Transverse colon (tissue), 4 donors: ENCODE measurements at regions not wholly inside any gene's neighbourhood (a gene's known extent, or its start where the extent isn't known, plus 50 kb on each side); places are given as distances from the start of the nearest gene placed in this dataset.

Experiments
- DNase-seq: peaks from one replicate; pipeline ENCODE4 v3.0.0-alpha.2; 2019
- H3K27ac ChIP-seq, 4 donors: fragments of 200-600 bp; sonication (generic); 2 replicates each; pipeline ENCODE4 v1.5.1; 2016 to 2018; ENCODE audit warnings: inconsistent platforms in 4 of 4
- H3K27me3 ChIP-seq: fragments of 200-600 bp; sonication (generic); 2 replicates; pipeline ENCODE4 v1.5.1; 2017; ENCODE audit warnings: inconsistent platforms
- H3K36me3 ChIP-seq, 4 donors: fragments of 200-600 bp; sonication (generic); 2 replicates each; pipeline ENCODE4 v1.5.1; 2017 to 2019; ENCODE audit warnings: inconsistent platforms in 4 of 4
- H3K4me1 ChIP-seq, 4 donors: fragments of 200-600 bp; sonication (generic); 2 replicates each; pipeline ENCODE4 v1.5.1; 2017 to 2020; ENCODE audit warnings: inconsistent platforms in 4 of 4
- H3K4me3 ChIP-seq, 4 donors: fragments of 200-600 bp; sonication (generic); 1 replicate in 1 of 4; 2 replicates in 3 of 4; pipeline versions ENCODE4 v1.5.1 to v1.6.1; 2017 to 2019; ENCODE audit warnings: inconsistent platforms in 4 of 4
- H3K9me3 ChIP-seq, 2 donors: fragments of 200-600 bp; sonication (generic); 2 replicates each; pipeline ENCODE4 v1.5.1; 2017 to 2019; ENCODE audit warnings: inconsistent platforms in 2 of 2
- EP300 ChIP-seq: sonication (generic); formaldehyde crosslinking; IDR thresholded peaks from one replicate; pipeline ENCODE4 v1.6.1; 2017; ENCODE audit warnings: antibody characterized with exemption, low read depth
- POLR2A ChIP-seq: fragments of 450-650 bp; IDR thresholded peaks from one replicate; pipeline ENCODE4 v1.6.1; 2016; ENCODE audit warnings: antibody characterized with exemption, mild to moderate bottlenecking, moderate library complexity
- POLR2AphosphoS5 ChIP-seq, 3 donors: sonication (generic); formaldehyde crosslinking; IDR thresholded peaks; one replicate each; pipeline ENCODE4 v1.6.1; 2016; ENCODE audit warnings: antibody characterized with exemption in 3 of 3
- WGBS, 2 donors: methylation state at CpG; one replicate each; pipeline ENCODE4 v1.1.5; 2018; ENCODE audit warnings: low coverage in 1 of 2; 5-methylcytosine and 5-hydroxymethylcytosine counted together
- in situ Hi-C, 4 donors: fragments of 200-750 bp; cut with MboI; loops; one replicate each; pipeline versions ENCODE4 v1.15.0 to v1.15.1; 2017; ENCODE audit warnings: low sequenced_read_pairs in 3 of 4, low pct_ligation_motif_present in 1 of 4, low pct_unique_long_range_greater_than_20kb in 1 of 4
- intact Hi-C: fragments of 100-400 bp; cut with DNase I; formaldehyde crosslinking; loops from one replicate; pipeline ENCODE4 v1.15.1; 2023; ENCODE audit warnings: low total_unique reads
- TF ChIP-seq, protein P1 (sequence below), 5 experiments: fragments of 200-600 bp in 3 of 5; fragments of 450-650 bp in 2 of 5; sonication (generic) in 3 of 5; IDR thresholded peaks; 1 replicate in 2 of 5; 2 replicates in 3 of 5; pipeline ENCODE4 v1.5.1; 2016 to 2017; ENCODE audit warnings: antibody characterized with exemption in 5 of 5, inconsistent platforms in 3 of 5, mild to moderate bottlenecking in 2 of 5, moderate library complexity in 1 of 5

DNA sequence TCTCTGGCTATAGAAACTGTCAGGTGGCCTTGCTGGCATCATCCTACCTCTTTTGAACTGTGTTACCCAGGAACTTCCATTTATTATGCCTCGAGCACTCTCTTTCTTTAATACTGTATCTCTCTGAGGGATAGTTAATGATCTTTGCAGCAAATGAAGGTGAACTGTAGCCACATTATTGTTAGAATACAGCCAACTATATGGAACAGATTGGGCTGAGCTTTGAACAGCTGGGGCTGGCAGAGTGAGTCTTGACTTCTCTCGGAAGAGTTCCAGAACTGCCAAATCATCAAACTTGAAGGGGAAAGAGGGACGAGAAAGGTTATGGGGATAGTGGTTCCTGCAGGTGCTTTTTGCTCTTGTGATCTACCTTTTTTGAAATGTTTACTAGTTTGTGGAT, 237.7 kb downstream of the PRL start:
- intact Hi-C loops (no loop called here), in situ Hi-C loops (no loop called here)
- 79 to 80% methylated on average over 1 to 3 of the region's 3 CpGs for WGBS, 2 donors
- no peaks in the 10 kb centered on the region for H3K4me1 ChIP-seq
- H3K36me3 ChIP-seq = no peaks in the 10 kb centered on the region
- TF ChIP-seq EP300 (no peak), POLR2A (no peak), POLR2AphosphoS5 (IDR thresholded peaks at IDR 0.05) (no peak)
- TF ChIP-seq, protein P1, sequence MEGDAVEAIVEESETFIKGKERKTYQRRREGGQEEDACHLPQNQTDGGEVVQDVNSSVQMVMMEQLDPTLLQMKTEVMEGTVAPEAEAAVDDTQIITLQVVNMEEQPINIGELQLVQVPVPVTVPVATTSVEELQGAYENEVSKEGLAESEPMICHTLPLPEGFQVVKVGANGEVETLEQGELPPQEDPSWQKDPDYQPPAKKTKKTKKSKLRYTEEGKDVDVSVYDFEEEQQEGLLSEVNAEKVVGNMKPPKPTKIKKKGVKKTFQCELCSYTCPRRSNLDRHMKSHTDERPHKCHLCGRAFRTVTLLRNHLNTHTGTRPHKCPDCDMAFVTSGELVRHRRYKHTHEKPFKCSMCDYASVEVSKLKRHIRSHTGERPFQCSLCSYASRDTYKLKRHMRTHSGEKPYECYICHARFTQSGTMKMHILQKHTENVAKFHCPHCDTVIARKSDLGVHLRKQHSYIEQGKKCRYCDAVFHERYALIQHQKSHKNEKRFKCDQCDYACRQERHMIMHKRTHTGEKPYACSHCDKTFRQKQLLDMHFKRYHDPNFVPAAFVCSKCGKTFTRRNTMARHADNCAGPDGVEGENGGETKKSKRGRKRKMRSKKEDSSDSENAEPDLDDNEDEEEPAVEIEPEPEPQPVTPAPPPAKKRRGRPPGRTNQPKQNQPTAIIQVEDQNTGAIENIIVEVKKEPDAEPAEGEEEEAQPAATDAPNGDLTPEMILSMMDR (IDR thresholded peaks at IDR 0.05) = no peak
- H3K9me3 ChIP-seq = no peaks in the 10 kb centered on the region
- no peak for DNase-seq
- H3K27ac ChIP-seq = no peak overlapping the region
- no peak overlapping the region for H3K4me3 ChIP-seq
- no peaks in the 10 kb centered on the region for H3K27me3 ChIP-seq

DNA sequence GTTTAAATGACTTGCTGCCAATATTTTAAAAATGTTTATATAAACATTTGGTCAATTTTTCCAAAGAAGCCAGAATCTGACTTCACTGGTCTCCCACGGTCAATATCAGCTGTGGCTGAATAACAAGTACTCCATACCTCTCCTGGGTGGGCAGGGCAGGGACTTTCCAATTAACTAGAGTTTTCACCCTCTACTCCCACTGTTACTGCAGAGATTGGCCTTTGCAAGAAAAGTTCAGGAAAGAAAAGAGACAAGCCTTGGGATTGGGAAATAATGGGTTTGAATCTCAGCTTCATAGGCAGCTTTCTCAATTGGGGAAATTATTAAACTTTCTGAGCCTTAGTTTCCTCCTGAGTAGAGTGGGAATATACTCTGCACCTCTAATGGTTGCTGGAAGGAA, 236.9 kb downstream of the PRL start:
- H3K4me1 ChIP-seq = no peaks in the 10 kb centered on the region
- H3K4me3 ChIP-seq = no peak overlapping the region
- TF ChIP-seq, protein P1 (IDR thresholded peaks at IDR 0.05) = no peak
- TF ChIP-seq POLR2A (no peak), EP300 (no peak), POLR2AphosphoS5 (IDR thresholded peaks at IDR 0.05) (no peak)
- WGBS, 2 donors = 50 to 57% methylated on average over 1 of the region's 1 CpG
- no peaks in the 10 kb centered on the region for H3K27me3 ChIP-seq
- in situ Hi-C loops (no loop called here), intact Hi-C loops (no loop called here)
- no peaks in the 10 kb centered on the region for H3K9me3 ChIP-seq
- H3K36me3 ChIP-seq = no peaks in the 10 kb centered on the region
- DNase-seq = no peak
- no peak overlapping the region for H3K27ac ChIP-seq

DNA sequence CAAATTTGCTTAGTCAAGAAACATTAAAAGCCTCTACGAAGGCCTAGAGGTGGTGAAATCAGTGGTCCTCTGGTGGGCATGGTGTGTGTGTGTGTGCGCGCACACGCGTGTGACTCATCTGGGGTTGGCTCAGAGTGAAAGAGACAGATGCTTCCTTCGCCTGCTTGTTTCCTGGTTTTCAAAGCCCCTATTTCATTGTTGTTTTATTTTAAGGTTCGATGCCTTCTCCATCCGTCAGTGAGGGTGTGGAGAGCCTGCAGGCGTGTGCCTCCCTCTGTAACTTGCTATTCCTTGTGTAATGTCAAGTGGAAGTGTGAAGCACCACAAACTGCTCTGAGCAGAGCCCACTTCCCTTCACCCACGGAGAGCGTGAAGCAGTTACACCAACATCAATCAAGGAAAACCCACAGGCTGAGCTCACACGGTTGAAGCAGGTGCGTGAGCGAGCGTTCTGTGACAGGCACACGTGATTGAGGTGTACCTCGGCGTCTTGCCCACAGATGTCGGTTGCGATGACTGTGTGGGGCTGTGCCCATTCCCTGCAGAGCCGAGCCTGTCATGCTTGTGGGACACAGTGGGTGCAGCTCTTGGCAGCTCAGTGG, 233.9 kb downstream of the PRL start:
- in situ Hi-C loops (no loop called here), intact Hi-C loops (no loop called here)
- Histone ChIP-seq H3K36me3 (no peaks in the 10 kb centered on the region), H3K27me3 (no peaks in the 10 kb centered on the region), H3K9me3 (no peaks in the 10 kb centered on the region), H3K4me1 (peaks cover 0 to 9% (median 2%) of the 10 kb centered on the region in 4 donors), H3K4me3 (no peak overlapping the region), H3K27ac (no peak overlapping the region)
- no peak for TF ChIP-seq EP300
- TF ChIP-seq POLR2AphosphoS5 (IDR thresholded peaks at IDR 0.05) = no peak
- TF ChIP-seq, protein P1 (IDR thresholded peaks at IDR 0.05) = no peak
- no peak for DNase-seq
- 62 to 83% methylated on average over 7 to 21 of the region's 21 CpGs for WGBS, 2 donors

DNA sequence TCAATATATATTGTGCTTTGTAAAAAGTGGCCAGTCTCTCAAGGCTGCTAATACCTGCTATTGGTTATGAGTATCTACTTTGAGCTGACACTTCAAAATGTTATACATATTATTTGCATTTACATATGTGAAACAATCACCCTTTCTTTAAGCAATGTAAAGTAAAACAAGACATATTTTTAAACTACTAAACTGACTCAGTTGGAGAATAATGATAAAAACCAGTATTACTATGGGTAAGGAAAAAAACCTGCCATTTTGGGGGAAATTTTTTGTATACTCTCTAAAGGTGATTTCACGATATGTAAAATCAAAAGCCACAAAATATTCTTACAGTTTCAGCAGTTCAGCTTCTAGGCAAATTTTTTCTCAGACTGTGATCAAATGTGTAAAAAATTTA, 232.3 kb downstream of the PRL start:
- WGBS, 2 donors = 72 to 90% methylated on average over 1 of the region's 1 CpG
- Histone ChIP-seq H3K9me3 (no peaks in the 10 kb centered on the region), H3K4me1 (peaks cover 0 to 9% (median 2%) of the 10 kb centered on the region in 4 donors), H3K36me3 (no peaks in the 10 kb centered on the region), H3K4me3 (no peak overlapping the region), H3K27me3 (no peaks in the 10 kb centered on the region), H3K27ac (no peak overlapping the region)
- TF ChIP-seq, protein P1 (IDR thresholded peaks at IDR 0.05) = no peak
- TF ChIP-seq EP300 (no peak), POLR2A (no peak), POLR2AphosphoS5 (IDR thresholded peaks at IDR 0.05) (no peak)
- intact Hi-C loops = no loop called here
- no peak for DNase-seq
- in situ Hi-C loops = no loop called here
